ENCODE measurements at regions not wholly inside any gene's neighbourhood (a gene's known extent, or its start where the extent isn't known, plus 50 kb on each side); places are given as distances from the start of the nearest gene placed in this dataset.
"Not testable (repeated sequence)": the region's sequence is repeated elsewhere in the genome, so short reads cannot be mapped to it uniquely, and the experiment has no call there.

DNA sequence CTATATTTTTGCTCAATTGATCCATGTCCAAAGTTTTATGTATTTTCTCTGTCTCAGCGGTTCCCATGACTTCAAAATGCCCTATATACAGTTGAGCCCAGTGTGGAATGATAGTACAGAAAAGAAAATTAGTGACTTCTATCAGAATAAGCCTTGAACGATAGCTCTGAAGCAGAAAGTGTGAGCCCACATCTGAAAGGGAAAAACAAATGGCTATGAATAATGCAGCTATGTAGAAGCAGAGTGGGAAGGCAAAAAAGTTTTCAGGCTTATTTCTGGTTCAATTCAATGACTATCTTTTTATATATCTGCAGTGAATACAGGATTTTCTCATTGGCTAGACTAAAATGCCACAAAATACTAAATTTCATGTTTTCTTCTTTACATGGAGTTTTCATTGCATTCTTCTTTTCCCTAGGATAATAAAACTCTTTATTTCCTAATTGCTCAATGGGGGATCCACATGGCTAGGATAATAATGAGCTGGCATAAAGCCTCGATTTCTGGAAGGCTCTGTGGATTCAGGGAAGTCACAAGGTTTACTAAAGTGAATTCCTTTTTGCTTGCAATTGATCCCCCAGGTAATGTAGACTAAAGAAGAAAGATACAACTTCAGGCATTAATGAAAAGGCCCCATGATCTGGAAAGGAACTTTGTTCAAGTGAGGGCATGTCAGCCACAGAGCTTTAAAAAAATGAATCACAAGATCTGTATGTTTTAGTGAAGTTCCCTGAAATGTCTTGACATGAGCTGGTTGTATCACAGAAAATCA lies 377.0 kb upstream of the RIOK2 start:
- TF ChIP-seq, protein P1, sequence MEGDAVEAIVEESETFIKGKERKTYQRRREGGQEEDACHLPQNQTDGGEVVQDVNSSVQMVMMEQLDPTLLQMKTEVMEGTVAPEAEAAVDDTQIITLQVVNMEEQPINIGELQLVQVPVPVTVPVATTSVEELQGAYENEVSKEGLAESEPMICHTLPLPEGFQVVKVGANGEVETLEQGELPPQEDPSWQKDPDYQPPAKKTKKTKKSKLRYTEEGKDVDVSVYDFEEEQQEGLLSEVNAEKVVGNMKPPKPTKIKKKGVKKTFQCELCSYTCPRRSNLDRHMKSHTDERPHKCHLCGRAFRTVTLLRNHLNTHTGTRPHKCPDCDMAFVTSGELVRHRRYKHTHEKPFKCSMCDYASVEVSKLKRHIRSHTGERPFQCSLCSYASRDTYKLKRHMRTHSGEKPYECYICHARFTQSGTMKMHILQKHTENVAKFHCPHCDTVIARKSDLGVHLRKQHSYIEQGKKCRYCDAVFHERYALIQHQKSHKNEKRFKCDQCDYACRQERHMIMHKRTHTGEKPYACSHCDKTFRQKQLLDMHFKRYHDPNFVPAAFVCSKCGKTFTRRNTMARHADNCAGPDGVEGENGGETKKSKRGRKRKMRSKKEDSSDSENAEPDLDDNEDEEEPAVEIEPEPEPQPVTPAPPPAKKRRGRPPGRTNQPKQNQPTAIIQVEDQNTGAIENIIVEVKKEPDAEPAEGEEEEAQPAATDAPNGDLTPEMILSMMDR (IDR thresholded peaks at IDR 0.05; ENCODE audit: low read depth, low read length, missing control alignments) = no peak
- DNase-seq (ENCODE audit: low read depth) = no peak
- no peak overlapping the region for H3K4me3 ChIP-seq (ENCODE audit: low read depth, low read length)

DNA sequence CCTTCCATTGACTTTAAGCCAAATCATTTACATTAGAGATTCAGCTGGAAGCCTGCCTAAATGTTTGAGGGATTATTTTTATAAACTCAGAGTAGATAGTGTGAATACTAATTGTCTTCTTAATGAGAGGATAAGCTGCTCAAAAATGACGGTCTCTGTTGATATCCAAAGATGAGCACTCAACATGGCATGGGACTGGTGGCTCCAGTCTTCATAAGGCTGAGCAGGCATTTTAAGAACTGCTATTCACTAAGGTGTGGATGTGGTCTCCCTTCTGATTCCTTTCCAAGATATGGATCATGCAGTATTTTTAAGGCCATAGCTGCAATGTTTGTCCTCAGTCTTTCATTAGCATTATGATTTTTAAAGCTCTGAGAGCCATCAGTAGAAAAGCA lies 377.5 kb upstream of the RIOK2 start:
- no peak for DNase-seq (ENCODE audit: low read depth)
- no peak overlapping the region for H3K4me3 ChIP-seq (ENCODE audit: low read depth, low read length)
- TF ChIP-seq, protein P1 (IDR thresholded peaks at IDR 0.05; ENCODE audit: low read depth, low read length, missing control alignments) = no peak

DNA sequence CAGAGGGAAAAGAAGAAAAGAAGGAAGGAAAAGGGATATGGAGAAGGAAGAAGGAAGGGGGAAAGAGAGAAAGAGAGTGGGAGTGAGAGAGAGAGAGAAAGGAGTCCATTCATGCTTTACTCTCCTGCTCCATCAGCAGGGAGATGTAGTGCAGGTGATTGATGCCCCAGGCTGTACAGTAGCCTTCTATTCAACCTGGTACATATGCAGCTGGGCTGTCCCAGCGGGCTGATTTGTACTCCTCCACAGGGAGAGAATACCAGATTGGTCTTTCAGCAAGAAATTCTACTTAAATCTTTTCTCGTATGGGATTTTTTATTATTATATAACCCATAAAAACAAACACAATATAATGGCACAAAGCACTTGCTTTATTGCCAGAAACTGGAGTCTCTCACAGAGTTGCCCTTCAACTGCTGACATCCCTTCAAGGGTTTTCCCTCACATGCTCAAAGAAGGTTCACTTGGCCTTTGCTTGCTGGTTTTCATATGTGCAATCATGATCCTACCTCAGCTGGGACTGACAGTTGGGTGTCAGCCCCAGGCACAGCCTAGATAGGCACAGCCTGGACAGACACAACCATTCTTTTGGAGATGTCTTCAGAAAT lies 380.1 kb upstream of the RIOK2 start:
- H3K4me3 ChIP-seq (ENCODE audit: low read depth, low read length) = no peak overlapping the region
- no peak for DNase-seq (ENCODE audit: low read depth)
- TF ChIP-seq, protein P1 (IDR thresholded peaks at IDR 0.05; ENCODE audit: low read depth, low read length, missing control alignments) = no peak

DNA sequence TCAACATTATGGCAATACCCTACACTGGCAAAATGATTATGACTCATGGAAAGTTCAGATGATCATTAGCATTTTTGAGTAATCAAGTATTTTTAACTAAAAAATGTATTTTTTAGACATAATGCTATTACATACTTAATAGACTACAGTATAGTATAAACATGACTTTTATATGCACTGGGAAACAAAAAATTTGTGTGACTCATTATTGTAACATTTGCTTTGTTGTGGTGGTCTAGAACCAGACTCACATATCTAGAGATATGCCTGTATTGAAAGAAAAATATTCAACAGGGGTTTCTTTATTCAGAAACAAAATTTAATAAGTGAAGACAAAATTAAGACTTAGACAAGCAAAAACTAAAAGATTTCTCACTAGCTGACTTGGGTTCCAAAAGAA lies 385.3 kb upstream of the RIOK2 start:
- DNase-seq (ENCODE audit: low read depth) = no peak
- no peak overlapping the region for H3K4me3 ChIP-seq (ENCODE audit: low read depth, low read length)
- TF ChIP-seq, protein P1 (IDR thresholded peaks at IDR 0.05; ENCODE audit: low read depth, low read length, missing control alignments) = no peak

DNA sequence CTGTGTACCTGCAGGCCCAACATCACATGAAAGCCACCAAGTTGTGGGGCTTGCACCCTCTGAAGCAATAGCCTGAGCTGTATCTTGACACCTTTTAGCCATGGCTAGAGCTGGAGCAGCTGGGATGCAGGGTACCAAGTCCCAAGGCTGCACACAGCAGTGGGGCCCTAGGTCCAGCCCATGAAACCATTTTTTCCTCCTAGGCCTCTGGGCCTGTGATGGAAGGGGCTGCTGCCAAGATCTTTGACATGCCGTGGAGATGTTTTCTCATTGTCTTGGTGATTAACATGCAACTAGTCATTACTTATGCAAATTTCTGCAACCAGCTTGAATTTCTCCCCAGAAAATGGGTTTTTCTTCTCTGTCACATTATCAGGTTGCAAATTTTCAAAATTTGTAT lies 387.2 kb upstream of the RIOK2 start:
- no peak for DNase-seq (ENCODE audit: low read depth)
- TF ChIP-seq, protein P1 (IDR thresholded peaks at IDR 0.05; ENCODE audit: low read depth, low read length, missing control alignments) = no peak

DNA sequence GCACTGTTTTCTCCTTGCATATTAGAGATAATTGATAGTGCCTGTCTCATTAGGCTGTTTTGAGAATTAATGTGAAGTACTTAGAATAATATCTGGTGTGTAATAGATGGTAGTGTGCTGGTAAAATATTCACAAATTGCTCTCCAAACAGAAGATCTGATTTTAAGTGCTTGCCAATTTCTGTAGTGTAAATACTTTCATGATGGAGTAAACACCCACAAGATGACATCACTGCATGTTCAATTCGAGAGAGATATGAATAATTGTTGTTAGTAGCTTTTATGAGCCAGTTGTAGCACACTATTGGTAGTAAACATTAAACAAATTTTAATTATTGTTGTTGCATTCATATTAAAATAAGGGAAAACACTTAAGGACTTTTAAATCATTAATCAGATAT lies 392.3 kb upstream of the RIOK2 start:
- DNase-seq (ENCODE audit: low read depth) = no peak
- H3K4me3 ChIP-seq (ENCODE audit: low read depth, low read length) = no peak overlapping the region
- TF ChIP-seq, protein P1 (IDR thresholded peaks at IDR 0.05; ENCODE audit: low read depth, low read length, missing control alignments) = no peak

More for the DNA sequence above, 387.2 kb upstream of the RIOK2 start:
- no peak overlapping the region for H3K4me3 ChIP-seq (ENCODE audit: low read depth, low read length)

DNA sequence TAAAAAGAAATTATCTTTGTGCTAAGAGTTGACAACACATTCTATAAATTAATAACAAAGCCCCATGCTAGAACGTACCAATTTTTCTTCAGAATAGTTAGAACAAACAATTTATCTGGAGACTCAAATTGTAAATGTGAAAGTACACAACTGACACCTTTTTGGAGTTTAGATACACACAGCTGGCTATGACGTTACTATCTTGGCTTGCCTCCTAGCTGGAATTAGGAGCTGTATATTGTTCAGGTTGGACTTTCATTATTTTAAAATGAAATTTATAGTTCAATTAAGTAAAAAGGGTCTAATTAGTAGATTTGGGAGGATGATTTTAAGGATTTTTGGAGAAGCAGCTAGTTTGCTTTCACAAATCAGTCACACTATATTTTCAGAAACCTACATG lies 393.9 kb upstream of the RIOK2 start:
- no peak overlapping the region for H3K4me3 ChIP-seq (ENCODE audit: low read depth, low read length)
- TF ChIP-seq, protein P1 (IDR thresholded peaks at IDR 0.05; ENCODE audit: low read depth, low read length, missing control alignments) = no peak
- no peak for DNase-seq (ENCODE audit: low read depth)

DNA sequence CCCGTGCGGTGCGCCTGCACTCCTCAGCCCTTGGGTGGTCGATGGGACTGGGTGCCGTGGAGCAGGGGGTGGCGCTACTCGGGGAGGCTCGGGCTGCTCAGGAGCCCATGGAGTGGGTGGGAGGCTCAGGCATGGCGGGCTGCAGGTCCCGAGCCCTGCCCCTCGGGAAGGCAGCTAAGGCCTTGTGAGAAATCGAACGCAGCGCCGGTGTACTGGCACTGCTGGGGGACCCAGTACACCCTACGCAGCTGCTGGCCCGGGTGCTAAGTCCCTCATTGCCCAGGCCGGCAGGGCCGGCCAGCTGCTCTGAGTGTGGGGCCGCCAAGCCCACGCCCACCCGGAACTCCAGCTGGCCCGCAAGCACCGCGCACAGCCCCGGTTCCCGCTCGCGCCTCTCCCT lies 396.9 kb upstream of the RIOK2 start:
- not testable (repeated sequence) for DNase-seq (ENCODE audit: low read depth)

More for the DNA sequence above, 396.9 kb upstream of the RIOK2 start:
- not testable (repeated sequence) for H3K4me3 ChIP-seq (ENCODE audit: low read depth, low read length)

Data from GM12864 (cell line).